IPS DF 4.7 (cell line): ENCODE measurements at regions not wholly inside any gene's neighbourhood (a gene's known extent, or its start where the extent isn't known, plus 50 kb on each side); places are given as distances from the start of the nearest gene placed in this dataset.
A peak's percentile ranks its signal among the peaks of the same experiment; 100 is the strongest.

Experiments used
- DNase-seq: peaks from one replicate; pipeline ENCODE4 v3.0.0-alpha.2; 2013; ENCODE audit warnings: low spot score; ENCODE audit errors: extremely low read depth

GRCh38 chr2:193627187-193627926 is 1432.6 kb upstream of the TMEFF2 start:
- DNase-seq: no peak

- DNase-seq: no peak
Measured at GRCh38 chr2:193608451-193608850, 1413.7 kb upstream of the TMEFF2 start.

- no peak for DNase-seq
Measured at GRCh38 chr2:193590831-193591230, 1396.1 kb upstream of the TMEFF2 start.

- peak; percentile 16 for DNase-seq
Measured at GRCh38 chr2:193584522-193584938, 1389.8 kb upstream of the TMEFF2 start.

GRCh38 chr2:193583638-193584400 is 1389.1 kb upstream of the TMEFF2 start:
- DNase-seq: peak; percentile 53

- no peak for DNase-seq
Measured at GRCh38 chr2:193581807-193582206, 1387.1 kb upstream of the TMEFF2 start.

GRCh38 chr2:193580176-193580950 is 1385.6 kb upstream of the TMEFF2 start:
- no peak for DNase-seq

GRCh38 chr2:193566886-193567285 is 1372.2 kb upstream of the TMEFF2 start:
- DNase-seq: no peak

GRCh38 chr2:193566276-193566675 is 1371.5 kb upstream of the TMEFF2 start:
- DNase-seq: no peak

GRCh38 chr2:193562031-193562430 is 1367.3 kb upstream of the TMEFF2 start:
- DNase-seq: no peak

- no peak for DNase-seq
Measured at GRCh38 chr2:193561054-193561453, 1366.3 kb upstream of the TMEFF2 start.

- DNase-seq: no peak
Measured at GRCh38 chr2:193556766-193557470, 1362.2 kb upstream of the TMEFF2 start.

- no peak for DNase-seq
Measured at GRCh38 chr2:193549661-193550060, 1354.9 kb upstream of the TMEFF2 start.

- DNase-seq: no peak
Measured at GRCh38 chr2:193542762-193543161, 1348.0 kb upstream of the TMEFF2 start.

GRCh38 chr2:193539188-193539587 is 1344.5 kb upstream of the TMEFF2 start:
- DNase-seq: no peak

- DNase-seq: no peak
Measured at GRCh38 chr2:193538061-193538460, 1343.3 kb upstream of the TMEFF2 start.

GRCh38 chr2:193537531-193537930 is 1342.8 kb upstream of the TMEFF2 start:
- no peak for DNase-seq

GRCh38 chr2:193528458-193528857 is 1333.7 kb upstream of the TMEFF2 start:
- no peak for DNase-seq

GRCh38 chr2:193527146-193527545 is 1332.4 kb upstream of the TMEFF2 start:
- no peak for DNase-seq

- DNase-seq: no peak
Measured at GRCh38 chr2:193523662-193524061, 1328.9 kb upstream of the TMEFF2 start.

- DNase-seq: no peak
Measured at GRCh38 chr2:193521523-193521922, 1326.8 kb upstream of the TMEFF2 start.
